ENCODE measurements at regions not wholly inside any gene's neighbourhood (a gene's known extent, or its start where the extent isn't known, plus 50 kb on each side); places are given as distances from the start of the nearest gene placed in this dataset.

- Mint-ChIP-seq H3K27ac (no peak overlapping the region), H3K4me3 (no peak overlapping the region), H3K27me3 (no peaks in the 10 kb centered on the region), H3K4me1 (no peaks in the 10 kb centered on the region), H3K36me3 (ENCODE audit: low read depth) (no peaks in the 10 kb centered on the region), H3K9me3 (peaks cover 4% of the 10 kb centered on the region)
- intact Hi-C loops (cut with micrococcal nuclease): no loop called here
- DNase-seq: no peak
These were observed 1610.1 kb upstream of the ACO1 start for GRCh38 chr9:30774326-30774725.

- Mint-ChIP-seq H3K36me3 (ENCODE audit: low read depth) (no peaks in the 10 kb centered on the region), H3K4me3 (no peak overlapping the region), H3K27ac (no peak overlapping the region), H3K9me3 (peaks cover 4% of the 10 kb centered on the region), H3K4me1 (no peaks in the 10 kb centered on the region), H3K27me3 (no peaks in the 10 kb centered on the region)
- intact Hi-C loops (cut with micrococcal nuclease): no loop called here
- DNase-seq: no peak
These were observed 1609.2 kb upstream of the ACO1 start for GRCh38 chr9:30775236-30775635.

- DNase-seq: no peak
These were observed 1587.7 kb upstream of the ACO1 start for GRCh38 chr9:30796764-30797163.

GRCh38 chr9:30799527-30800101 lies 1584.8 kb upstream of the ACO1 start:
- intact Hi-C loops (cut with micrococcal nuclease): no loop called here
- Mint-ChIP-seq H3K27me3 (no peaks in the 10 kb centered on the region), H3K36me3 (ENCODE audit: low read depth) (no peaks in the 10 kb centered on the region), H3K9me3 (no peaks in the 10 kb centered on the region), H3K4me1 (no peaks in the 10 kb centered on the region), H3K4me3 (no peak overlapping the region), H3K27ac (no peak overlapping the region)
- DNase-seq: no peak

More at GRCh38 chr9:30796764-30797163, 1587.7 kb upstream of the ACO1 start:
- H3K27me3 Mint-ChIP-seq: no peaks in the 10 kb centered on the region
- H3K36me3 Mint-ChIP-seq (ENCODE audit: low read depth): no peaks in the 10 kb centered on the region
- intact Hi-C loops (cut with micrococcal nuclease): no loop called here
- no peak overlapping the region for H3K27ac Mint-ChIP-seq
- no peak overlapping the region for H3K4me3 Mint-ChIP-seq
- H3K4me1 Mint-ChIP-seq: no peaks in the 10 kb centered on the region
- H3K9me3 Mint-ChIP-seq: no peaks in the 10 kb centered on the region

GRCh38 chr9:30800421-30800820 lies 1584.0 kb upstream of the ACO1 start:
- no peaks in the 10 kb centered on the region for H3K27me3 Mint-ChIP-seq
- H3K4me1 Mint-ChIP-seq: no peaks in the 10 kb centered on the region
- no peak overlapping the region for H3K4me3 Mint-ChIP-seq
- no peak for DNase-seq
- H3K36me3 Mint-ChIP-seq (ENCODE audit: low read depth): no peaks in the 10 kb centered on the region
- H3K9me3 Mint-ChIP-seq: no peaks in the 10 kb centered on the region
- H3K27ac Mint-ChIP-seq: no peak overlapping the region
- intact Hi-C loops (cut with micrococcal nuclease): no loop called here

- Mint-ChIP-seq H3K9me3 (no peaks in the 10 kb centered on the region), H3K4me1 (no peaks in the 10 kb centered on the region), H3K4me3 (no peak overlapping the region), H3K27ac (no peak overlapping the region), H3K36me3 (ENCODE audit: low read depth) (no peaks in the 10 kb centered on the region), H3K27me3 (no peaks in the 10 kb centered on the region)
- no peak for DNase-seq
- intact Hi-C loops (cut with micrococcal nuclease): no loop called here
These were observed 1571.6 kb upstream of the ACO1 start for GRCh38 chr9:30812821-30813220.

GRCh38 chr9:30815585-30815984 lies 1568.9 kb upstream of the ACO1 start:
- no peak for DNase-seq
- no peaks in the 10 kb centered on the region for H3K36me3 Mint-ChIP-seq (ENCODE audit: low read depth)
- no peak overlapping the region for H3K4me3 Mint-ChIP-seq
- H3K27ac Mint-ChIP-seq: no peak overlapping the region
- H3K4me1 Mint-ChIP-seq: no peaks in the 10 kb centered on the region
- no peaks in the 10 kb centered on the region for H3K9me3 Mint-ChIP-seq
- H3K27me3 Mint-ChIP-seq: no peaks in the 10 kb centered on the region
- intact Hi-C loops (cut with micrococcal nuclease): no loop called here

- intact Hi-C loops (cut with micrococcal nuclease): no loop called here
- Mint-ChIP-seq H3K4me1 (no peaks in the 10 kb centered on the region), H3K4me3 (no peak overlapping the region), H3K36me3 (ENCODE audit: low read depth) (no peaks in the 10 kb centered on the region), H3K27ac (no peak overlapping the region), H3K27me3 (no peaks in the 10 kb centered on the region), H3K9me3 (no peaks in the 10 kb centered on the region)
- no peak for DNase-seq
These were observed 1539.3 kb upstream of the ACO1 start for GRCh38 chr9:30845136-30845535.

GRCh38 chr9:30846651-30847050 lies 1537.8 kb upstream of the ACO1 start:
- DNase-seq: no peak
- intact Hi-C loops (cut with micrococcal nuclease): no loop called here
- H3K36me3 Mint-ChIP-seq (ENCODE audit: low read depth): no peaks in the 10 kb centered on the region
- no peak overlapping the region for H3K27ac Mint-ChIP-seq
- H3K9me3 Mint-ChIP-seq: no peaks in the 10 kb centered on the region
- H3K27me3 Mint-ChIP-seq: no peaks in the 10 kb centered on the region
- no peaks in the 10 kb centered on the region for H3K4me1 Mint-ChIP-seq
- no peak overlapping the region for H3K4me3 Mint-ChIP-seq

- no peak for DNase-seq
- intact Hi-C loops (cut with micrococcal nuclease): no loop called here
- Mint-ChIP-seq H3K27ac (no peak overlapping the region), H3K27me3 (no peaks in the 10 kb centered on the region), H3K4me3 (no peak overlapping the region), H3K36me3 (ENCODE audit: low read depth) (no peaks in the 10 kb centered on the region), H3K9me3 (no peaks in the 10 kb centered on the region), H3K4me1 (no peaks in the 10 kb centered on the region)
These were observed 1532.8 kb upstream of the ACO1 start for GRCh38 chr9:30851600-30851999.

GRCh38 chr9:30900706-30901105 lies 1483.7 kb upstream of the ACO1 start:
- no peak for DNase-seq
- intact Hi-C loops (cut with micrococcal nuclease): no loop called here
- no peak overlapping the region for H3K4me3 Mint-ChIP-seq
- H3K36me3 Mint-ChIP-seq (ENCODE audit: low read depth): no peaks in the 10 kb centered on the region
- H3K4me1 Mint-ChIP-seq: no peaks in the 10 kb centered on the region
- no peak overlapping the region for H3K27ac Mint-ChIP-seq
- H3K27me3 Mint-ChIP-seq: no peaks in the 10 kb centered on the region
- no peaks in the 10 kb centered on the region for H3K9me3 Mint-ChIP-seq

GRCh38 chr9:30913331-30913730 lies 1471.1 kb upstream of the ACO1 start:
- no peaks in the 10 kb centered on the region for H3K9me3 Mint-ChIP-seq
- H3K27ac Mint-ChIP-seq: no peak overlapping the region

GRCh38 chr9:30915451-30915850 lies 1469.0 kb upstream of the ACO1 start:
- intact Hi-C loops (cut with micrococcal nuclease): no loop called here
- Mint-ChIP-seq H3K36me3 (ENCODE audit: low read depth) (no peaks in the 10 kb centered on the region), H3K4me1 (no peaks in the 10 kb centered on the region), H3K27me3 (no peaks in the 10 kb centered on the region), H3K27ac (no peak overlapping the region), H3K9me3 (no peaks in the 10 kb centered on the region), H3K4me3 (no peak overlapping the region)
- DNase-seq: no peak

More at GRCh38 chr9:30913331-30913730, 1471.1 kb upstream of the ACO1 start:
- DNase-seq: no peak
- Mint-ChIP-seq H3K4me3 (no peak overlapping the region), H3K36me3 (ENCODE audit: low read depth) (no peaks in the 10 kb centered on the region), H3K4me1 (no peaks in the 10 kb centered on the region), H3K27me3 (no peaks in the 10 kb centered on the region)
- intact Hi-C loops (cut with micrococcal nuclease): no loop called here

GRCh38 chr9:30925126-30925525 lies 1459.3 kb upstream of the ACO1 start:
- no peak overlapping the region for H3K27ac Mint-ChIP-seq
- no peaks in the 10 kb centered on the region for H3K27me3 Mint-ChIP-seq
- intact Hi-C loops (cut with micrococcal nuclease): no loop called here
- no peak for DNase-seq
- no peak overlapping the region for H3K4me3 Mint-ChIP-seq
- no peaks in the 10 kb centered on the region for H3K36me3 Mint-ChIP-seq (ENCODE audit: low read depth)
- H3K4me1 Mint-ChIP-seq: no peaks in the 10 kb centered on the region
- H3K9me3 Mint-ChIP-seq: no peaks in the 10 kb centered on the region

- Mint-ChIP-seq H3K4me3 (no peak overlapping the region), H3K36me3 (ENCODE audit: low read depth) (no peaks in the 10 kb centered on the region), H3K4me1 (no peaks in the 10 kb centered on the region), H3K27me3 (no peaks in the 10 kb centered on the region), H3K9me3 (no peaks in the 10 kb centered on the region), H3K27ac (no peak overlapping the region)
- no peak for DNase-seq
- intact Hi-C loops (cut with micrococcal nuclease): no loop called here
These were observed 1458.8 kb upstream of the ACO1 start for GRCh38 chr9:30925635-30926034.
